Left renal cortex interstitium (tissue), 4 donors: ENCODE measurements at regions not wholly inside any gene's neighbourhood (a gene's known extent, or its start where the extent isn't known, plus 50 kb on each side); places are given as distances from the start of the nearest gene placed in this dataset.
"Not testable (repeated sequence)": the region's sequence is repeated elsewhere in the genome, so short reads cannot be mapped to it uniquely, and the experiment has no call there.

Experiments
- DNase-seq, 4 donors: peaks; one replicate each; pipeline ENCODE4 v3.0.0-alpha.2; 2013; ENCODE audit warnings: low read depth in 4 of 4, low spot score in 2 of 4, missing footprints in 1 of 4

DNA sequence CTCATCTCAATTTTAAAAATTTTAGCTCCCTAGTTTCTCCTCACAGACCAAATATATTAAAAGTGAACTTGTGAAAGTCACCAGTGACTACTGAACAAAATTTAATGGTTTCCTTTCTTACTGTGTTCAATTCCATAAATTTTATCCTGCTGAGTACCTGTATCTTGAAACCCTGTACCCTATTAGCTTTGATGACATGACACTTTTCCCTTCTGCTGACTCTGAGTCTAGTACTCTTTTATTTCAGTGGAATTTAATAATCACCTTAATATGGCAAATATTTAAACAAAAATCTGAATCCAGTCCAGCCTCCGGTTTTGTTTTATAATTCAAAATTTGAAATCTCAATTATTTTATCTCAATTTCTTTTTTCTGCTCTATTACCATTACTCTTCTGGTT, 203.1 kb upstream of the NUDT6 start:
- no peak for DNase-seq

DNA sequence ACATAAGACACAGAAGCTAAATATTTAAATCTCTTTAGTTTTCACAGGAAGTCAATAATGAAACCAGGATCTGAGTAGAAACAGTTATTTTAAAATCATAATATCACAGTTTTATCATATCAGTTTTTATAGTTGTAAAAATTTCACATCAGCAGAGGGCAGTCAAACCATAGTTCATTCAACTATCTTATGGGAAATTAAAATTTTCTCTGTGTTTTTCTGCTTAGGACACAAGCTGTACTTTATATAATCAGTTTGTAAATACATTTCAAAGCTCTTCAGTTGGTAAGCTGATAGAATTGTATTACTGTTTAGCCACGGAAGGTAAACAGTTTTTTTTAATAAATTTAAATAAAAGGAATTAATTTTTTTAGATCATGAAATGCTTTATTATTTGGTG, 204.8 kb upstream of the NUDT6 start:
- no peak for DNase-seq

DNA sequence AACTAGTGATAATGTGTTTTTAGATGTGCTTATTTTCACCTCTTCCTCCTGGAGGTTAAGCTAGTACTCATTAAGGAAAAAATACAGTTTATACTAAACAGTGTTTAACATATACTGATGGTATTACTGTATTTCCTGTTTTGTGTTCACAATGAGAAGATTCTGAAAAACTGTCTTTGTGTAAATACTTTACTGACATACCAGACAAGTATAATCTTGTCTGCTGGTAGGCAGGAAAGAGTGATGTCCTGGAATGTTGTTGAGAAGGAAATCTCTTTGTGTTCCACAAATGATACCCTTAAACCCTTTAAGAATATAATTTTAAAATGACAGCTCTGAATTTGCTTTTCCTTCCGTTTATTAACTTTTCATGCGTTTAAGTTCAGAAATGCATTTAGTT, 205.5 kb upstream of the NUDT6 start:
- no peak for DNase-seq

DNA sequence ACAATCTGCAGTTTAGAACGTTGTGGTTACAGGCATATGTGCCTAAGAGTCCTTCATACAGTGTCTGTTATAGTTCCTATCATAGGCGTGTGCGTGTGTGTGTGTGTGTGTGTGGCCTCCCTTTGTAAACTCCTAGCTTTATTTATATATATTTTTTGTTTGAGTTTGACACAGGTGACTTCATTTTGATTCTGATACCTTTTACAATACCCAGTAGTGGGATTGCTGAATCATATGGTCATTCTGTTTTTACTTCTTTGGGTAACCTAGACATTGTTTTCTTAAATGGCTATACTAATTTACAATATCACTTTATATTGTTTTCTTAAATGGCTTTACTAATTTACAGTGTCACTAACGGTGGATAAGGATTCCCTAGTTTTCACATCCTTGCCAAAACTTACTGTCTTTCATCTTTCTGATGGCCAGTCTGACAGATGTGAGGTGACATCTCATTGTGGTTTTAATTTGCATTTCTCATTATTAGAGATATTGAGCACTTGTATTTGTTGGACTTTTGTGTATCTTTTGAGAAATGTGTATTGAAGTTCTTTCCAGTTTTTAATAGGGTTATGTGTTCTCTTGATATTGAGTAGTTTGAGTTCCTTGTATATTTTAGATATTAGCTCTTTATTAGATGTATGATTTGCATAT, 211.1 kb upstream of the NUDT6 start:
- DNase-seq, result no peak

DNA sequence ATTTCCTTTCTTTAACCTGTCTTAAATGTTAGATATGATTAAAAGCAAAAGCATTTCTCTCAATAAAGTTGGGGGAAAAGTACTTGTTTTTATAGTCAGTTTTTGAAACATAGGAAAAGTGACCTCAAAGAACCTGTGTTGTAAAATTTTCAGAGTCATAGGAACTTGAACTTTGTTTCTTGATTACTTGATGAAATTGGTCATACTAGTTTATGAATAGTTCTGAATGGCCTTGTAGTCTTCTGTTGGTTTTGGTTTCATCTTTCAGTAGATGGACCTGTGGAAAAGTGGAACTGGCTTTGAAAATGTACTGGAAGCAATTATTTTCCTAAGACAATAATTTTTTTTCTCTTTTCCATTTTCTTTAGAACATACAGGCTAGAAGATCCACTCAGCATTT, 222.2 kb upstream of the NUDT6 start:
- no peak for DNase-seq

DNA sequence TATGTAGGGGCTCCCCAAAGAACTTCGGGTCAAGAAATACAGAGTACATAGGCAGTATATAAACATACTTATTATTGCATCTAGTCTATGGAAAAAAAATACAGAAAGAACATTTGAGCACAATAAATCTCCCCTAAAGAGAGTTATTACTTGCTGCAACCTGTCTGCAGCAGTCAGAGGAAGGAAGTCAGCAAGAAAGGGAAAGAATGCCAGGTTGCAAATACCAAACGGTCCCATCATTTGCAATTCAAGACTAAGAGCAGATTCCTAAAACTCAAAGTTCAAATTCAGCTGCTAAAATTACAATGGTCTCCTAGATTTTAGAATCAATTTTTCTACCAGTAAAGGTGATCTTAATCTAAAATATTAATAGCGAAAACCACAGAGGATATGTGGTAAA, 236.2 kb upstream of the NUDT6 start:
- no peak for DNase-seq

DNA sequence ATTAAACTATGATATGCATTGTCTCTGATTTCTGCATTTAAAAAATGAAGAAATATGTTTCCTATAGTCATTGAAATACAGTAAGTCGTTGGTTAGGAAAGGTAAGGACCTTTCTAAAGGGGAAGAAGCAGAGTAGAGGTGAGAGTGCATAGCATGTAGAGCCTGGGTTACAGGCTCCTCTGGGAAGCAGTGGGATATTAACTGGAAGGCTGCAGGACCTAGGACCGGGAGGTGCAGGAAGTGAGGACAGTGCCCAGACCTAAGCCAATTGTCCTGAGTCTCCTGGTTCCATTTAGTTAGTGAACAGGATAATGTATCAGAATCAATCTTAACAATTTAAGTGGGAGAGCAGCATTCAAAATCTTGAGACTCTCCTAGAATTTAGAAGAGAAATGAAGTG, 237.1 kb upstream of the NUDT6 start:
- DNase-seq, result no peak

DNA sequence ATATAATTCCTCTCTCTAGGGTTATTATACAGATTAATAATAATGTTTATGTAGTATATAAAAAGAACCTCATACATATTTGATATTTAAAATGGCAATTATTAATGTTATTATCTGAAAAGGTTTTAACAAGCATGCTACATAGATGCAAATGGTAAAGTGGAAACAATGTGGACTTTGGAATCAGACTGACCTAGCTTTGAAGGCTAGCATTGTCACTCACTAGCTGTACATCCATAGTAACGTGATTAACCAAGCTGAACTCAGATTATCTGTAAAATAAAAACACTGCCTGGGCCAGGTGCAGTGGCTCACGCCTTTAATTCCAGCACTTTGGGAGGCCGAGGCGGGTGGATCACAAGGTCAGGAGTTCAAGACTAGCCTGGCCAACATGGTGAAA, 233.7 kb upstream of the SPRY1 start:
- DNase-seq, result no peak

DNA sequence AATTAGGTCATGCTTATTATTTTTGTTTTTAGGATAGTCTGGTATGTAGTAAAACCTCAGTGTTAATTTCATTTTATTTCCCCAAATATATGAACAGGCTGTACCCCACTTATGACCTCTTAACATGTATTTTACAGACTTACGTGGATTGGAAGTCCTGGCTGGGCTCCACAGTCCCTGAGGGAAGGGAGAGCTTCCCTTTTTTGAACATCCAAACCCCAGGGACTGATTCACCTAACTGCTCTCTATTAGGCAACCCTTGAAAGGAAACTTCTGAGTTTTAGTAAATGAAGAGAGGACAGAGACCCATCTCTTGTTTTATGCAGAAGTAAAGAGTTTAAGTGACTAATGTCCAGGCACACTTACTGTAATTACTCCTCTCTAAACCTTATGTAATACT, 233.1 kb upstream of the SPRY1 start:
- DNase-seq, result no peak

DNA sequence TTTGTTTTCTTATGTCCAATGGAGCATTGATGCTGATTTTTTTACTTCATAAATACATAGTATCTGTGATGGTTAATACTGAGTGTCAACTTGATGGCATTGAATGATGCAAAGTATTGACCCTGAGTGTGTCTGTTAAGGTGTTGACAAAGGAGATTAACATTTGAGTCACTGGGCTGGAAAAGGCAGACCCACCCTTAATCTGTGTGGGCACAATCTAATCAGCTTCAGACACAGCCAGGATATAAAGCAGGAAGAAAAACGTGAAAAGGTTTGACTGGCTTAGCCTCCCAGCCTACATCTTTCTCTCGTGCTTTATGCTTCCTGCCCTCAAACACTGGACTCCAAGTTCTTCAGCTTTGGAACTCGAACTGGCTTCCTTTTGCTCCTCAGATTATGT, 230.6 kb upstream of the SPRY1 start:
- no peak for DNase-seq

DNA sequence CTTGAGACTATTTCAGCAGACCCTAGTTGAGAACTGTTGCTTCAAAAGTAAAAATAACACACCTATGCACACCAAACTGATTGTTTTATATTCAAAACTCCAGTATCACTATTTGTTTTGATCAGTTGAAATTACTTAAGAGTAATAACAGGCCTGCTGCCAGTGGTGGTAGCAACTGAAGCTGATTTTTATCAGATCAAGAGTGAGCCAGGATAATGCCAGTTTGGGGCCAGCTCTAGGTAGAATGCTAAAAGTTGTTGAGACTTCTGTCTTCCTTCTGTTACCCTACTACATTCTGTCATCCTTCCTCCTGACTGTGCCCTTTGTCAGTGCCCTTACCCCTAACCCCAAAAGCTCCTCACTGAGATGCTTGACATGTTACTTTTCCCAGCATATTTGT, 228.7 kb upstream of the SPRY1 start:
- no peak for DNase-seq

DNA sequence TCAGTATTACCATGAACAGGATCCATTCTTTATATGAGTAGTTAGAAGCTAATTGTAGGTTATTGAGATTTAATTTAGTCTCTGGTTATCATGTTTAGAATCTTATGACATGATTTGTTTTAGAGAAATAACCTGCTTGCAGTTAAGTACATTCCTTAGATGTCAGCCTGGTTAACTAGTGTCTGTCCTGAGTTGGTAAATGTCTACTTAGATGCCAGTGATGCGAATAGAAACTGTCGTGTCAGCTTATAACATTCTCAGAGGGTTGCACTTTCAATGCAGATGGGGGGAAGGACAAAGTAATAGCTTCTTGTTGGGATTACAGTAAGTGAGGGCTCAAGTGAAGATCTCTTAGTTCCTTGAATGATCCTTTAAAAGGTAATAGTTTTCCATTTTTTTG, 227.8 kb upstream of the SPRY1 start:
- DNase-seq, result no peak

DNA sequence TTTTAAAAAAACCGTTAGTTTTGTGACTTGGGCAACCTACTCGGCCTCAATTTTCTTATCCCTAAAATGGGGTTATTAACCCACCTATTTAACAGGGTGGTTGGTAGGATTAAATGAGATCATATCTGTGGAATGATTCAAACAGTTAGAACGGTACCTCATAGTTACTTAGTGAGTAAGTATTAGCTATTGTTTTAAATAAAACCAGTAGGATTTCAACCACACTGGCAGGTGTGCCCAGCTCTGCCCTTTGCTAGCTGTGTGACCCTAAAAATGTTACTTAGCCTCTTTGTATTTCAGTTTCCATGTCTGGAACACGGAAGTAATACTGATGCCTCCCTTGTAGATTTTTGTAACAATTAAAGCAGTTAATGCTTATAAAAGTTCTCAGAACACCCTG, 225.8 kb upstream of the SPRY1 start:
- DNase-seq, result no peak

DNA sequence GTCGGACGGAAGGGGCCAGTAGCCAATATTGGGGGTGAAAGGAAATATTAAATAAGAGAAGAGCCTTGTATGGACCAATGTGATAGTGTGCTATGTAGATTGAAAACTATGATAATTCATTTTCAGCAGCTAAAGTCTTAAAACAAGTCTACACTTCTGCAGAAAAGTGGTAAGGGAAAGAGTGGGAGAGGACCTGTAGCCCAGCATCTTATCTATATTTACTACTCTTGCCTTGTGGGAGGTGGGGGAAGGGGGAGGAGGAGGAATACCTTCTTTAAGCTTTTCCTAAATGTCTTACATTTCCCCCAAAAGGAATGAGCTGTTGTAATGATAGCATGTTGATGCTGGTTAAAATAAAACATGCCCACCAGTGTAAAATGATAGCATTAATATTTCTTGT, 220.0 kb upstream of the SPRY1 start:
- DNase-seq, result no peak

DNA sequence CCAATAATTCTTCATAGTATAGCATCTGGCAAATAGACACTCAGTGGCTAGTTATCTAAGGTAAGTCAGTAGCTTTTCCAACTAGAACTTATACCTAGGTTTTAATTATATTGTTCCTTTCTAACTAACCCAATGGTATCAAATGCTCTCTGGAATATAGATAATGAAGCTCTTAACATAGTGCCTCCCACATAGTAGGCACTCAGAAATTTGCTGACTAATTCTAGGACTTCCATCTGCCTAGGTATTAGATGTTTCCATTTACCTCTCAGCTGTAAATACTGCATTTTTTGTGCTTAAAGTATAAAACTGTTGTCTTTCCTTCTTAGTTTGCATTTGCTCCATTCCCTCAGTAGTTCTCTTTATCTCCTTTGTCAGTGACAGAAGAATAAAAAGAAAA, 214.3 kb upstream of the SPRY1 start:
- no peak for DNase-seq

DNA sequence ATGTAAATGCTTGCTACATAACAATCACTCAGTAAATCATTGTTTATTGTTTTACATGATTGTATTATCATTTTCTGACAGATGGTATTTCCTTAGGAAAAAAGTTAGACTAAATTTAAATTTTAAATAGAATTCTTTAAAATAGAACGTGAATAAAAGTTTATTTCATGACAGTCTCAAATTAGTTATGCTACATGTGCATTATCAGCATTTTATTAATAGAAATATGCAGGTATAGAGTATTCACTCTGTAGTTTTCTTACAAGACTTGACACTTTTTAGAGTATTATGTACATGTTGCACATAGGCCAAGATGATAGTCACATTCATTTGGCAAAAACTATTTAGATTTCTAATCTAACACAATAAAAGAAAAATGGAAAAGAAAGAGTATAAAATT, 213.3 kb upstream of the SPRY1 start:
- DNase-seq, result no peak

DNA sequence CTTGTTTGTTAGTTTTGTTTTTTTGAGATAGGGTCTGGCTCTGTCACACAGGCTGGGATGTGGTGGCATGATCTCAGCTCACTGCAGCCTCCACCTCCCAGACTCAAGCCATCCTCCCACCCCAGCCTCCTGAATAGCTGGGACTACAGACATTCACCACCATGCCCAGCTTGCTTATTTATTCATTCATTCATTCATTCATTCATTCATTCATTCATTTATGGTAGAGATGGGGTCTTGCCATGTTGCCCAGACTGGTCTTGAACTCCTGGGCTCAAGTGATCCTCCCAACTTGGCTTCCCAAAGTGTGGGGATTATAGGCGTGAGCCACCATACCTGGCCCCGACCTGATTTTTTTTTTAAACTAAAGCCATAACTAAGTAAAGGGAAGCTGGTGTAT, 212.8 kb upstream of the SPRY1 start:
- not testable (repeated sequence) for DNase-seq

DNA sequence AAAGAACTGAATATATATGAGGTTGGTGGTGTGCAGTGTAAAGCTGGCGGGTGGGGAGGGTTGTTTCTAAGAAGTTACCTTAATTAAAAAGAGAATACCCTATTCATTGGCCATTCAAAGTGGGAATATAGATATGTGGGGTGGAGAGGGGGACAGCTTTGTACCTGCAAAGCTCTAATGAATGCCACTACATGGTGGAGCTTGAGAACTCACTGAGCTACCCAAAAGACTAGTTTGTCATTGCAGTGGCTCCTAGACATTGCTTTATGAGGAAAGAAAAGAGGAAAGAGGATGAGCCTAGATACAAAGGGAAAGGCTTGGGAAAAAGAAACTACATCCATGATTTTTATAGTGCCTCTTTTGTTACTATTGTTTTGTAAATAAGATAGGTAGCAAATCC, 209.9 kb upstream of the SPRY1 start:
- no peak for DNase-seq

DNA sequence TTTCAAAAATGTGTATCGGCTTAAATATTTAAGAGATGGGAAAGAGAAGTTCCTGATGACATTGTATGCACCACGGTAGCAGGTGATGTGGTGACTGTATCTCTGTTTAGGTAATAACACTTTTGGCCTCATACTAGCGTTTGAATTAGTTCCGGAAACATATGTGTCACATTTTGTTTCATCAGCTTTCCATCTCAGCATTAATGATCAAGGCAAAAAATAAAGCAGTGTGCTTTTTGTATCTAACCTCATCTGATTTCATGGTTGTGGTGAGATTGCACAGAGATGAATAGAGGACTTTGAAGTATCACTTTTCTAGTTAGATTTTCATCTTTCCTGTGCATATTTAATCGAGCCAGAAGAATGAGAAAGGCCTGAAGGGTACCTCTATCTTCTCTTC, 206.4 kb upstream of the SPRY1 start:
- no peak for DNase-seq

DNA sequence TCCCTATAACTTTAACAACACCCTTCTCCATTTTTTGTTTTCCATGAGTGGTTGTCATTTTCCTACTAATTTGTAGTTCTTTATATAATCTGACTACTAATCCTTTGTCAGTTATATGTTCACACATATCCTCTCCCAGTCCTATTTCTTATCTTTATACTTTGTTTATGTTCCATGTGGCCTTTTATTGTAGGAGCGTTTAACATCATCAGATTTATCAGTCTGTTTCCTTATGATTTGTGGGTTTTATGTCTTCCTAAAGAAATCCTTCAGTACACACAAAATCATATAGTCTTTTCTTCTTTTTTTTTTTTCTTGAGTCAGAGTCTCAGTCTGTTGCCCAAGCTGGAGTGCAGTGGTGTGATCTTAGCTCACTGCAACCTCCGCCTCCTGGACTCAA, 204.9 kb upstream of the SPRY1 start:
- no peak for DNase-seq

DNA sequence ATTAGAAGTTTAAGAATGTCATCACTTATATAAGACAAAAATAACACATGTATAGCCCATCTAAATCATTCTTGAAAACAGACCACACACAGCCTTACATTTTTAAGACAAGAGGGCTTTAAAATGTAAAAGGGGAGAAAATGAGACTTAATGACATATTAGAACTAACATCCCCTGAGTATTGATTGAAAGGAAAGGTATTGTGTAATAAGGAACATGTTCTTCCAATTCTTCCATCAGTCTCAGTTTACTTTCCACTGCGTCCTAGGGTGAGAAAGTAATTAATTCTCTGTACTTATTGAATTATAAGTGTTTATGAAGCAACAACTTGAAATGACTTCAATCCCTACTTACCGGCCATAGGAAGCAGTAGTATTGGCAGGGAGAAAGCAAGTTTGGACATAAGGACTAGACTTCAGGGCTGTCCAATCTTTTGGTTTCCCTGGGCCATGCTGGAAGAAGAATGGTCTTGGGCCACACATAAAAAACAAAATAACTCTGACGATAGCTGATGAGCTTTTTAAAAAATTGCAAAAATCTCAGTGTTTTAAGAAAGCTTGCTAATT, 202.7 kb upstream of the SPRY1 start:
- no peak for DNase-seq

DNA sequence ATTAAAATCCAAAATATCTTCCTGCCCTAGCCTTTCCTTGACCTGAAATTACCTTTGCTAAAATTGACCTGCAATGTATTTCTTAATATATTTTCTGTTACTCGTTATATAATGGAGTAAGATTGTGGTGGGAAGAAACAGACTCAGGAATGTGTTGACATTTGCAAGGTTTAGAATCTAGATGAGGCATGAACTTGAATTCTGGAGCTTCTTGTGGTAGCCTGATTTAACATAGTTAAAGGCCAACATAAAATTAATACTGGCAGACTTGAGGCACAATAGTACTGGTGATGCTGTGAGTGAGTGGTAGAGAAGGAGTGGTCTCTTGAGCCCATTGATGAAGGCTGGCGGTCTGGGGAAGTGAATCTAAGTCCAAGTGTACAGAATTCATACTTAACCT, 197.9 kb upstream of the SPRY1 start:
- DNase-seq, result no peak
